ENCODE measurements at regions not wholly inside any gene's neighbourhood (a gene's known extent, or its start where the extent isn't known, plus 50 kb on each side); places are given as distances from the start of the nearest gene placed in this dataset.

GRCh38 chr9:110028676-110029075, 179.3 kb downstream of the C9orf152 start:
- Histone ChIP-seq H3K4ac (ENCODE audit: low read depth, low read length) (peak overlapping the region; percentile 69; the same call in 1 of the 2 replicates), H4K91ac (ENCODE audit: insufficient read depth, low read depth, low read length) (no peak overlapping the region), H3K4me2 (ENCODE audit: low read depth, low read length) (no peak overlapping the region), H3K23ac (ENCODE audit: low read depth, low read length) (peak overlapping the region; percentile 1; the same call in 1 of the 2 replicates), H3K27ac (ENCODE audit: insufficient read depth, low read length) (no peak overlapping the region), H3K56ac (ENCODE audit: extremely low read depth, insufficient read depth, low read length) (no peak overlapping the region), H3K9ac (ENCODE audit: low read depth, low read length) (no peak overlapping the region), H2BK20ac (ENCODE audit: low read depth, low read length) (peak overlapping the region; percentile 55; the same call in 1 of the 2 replicates), H2BK15ac (ENCODE audit: low read depth, low read length) (peak overlapping the region; percentile 94; the same call in 2 of the 3 replicates), H3K79me1 (ENCODE audit: low read depth in 1 of 2, low read length in 2 of 2) (peaks cover 27 to 64% of the 10 kb centered on the region in 2 experiments), H3K27me3 (ENCODE audit: control insufficient read depth, insufficient read depth, low read length) (no peaks in the 10 kb centered on the region), H3K18ac (ENCODE audit: low read depth, low read length) (peak overlapping the region; percentile 11; the same call in 1 of the 2 replicates), H2BK120ac (ENCODE audit: low read depth, low read length) (peak overlapping the region; percentile 72), H3K9me1 (ENCODE audit: insufficient read depth, low read length) (peaks cover 19% of the 10 kb centered on the region), H3K4me1 (ENCODE audit: control insufficient read depth, insufficient read depth, low read length) (peaks cover 18% of the 10 kb centered on the region), H2AFZ (replicated peaks; ENCODE audit: low read length, poor library complexity) (no peak overlapping the region), H3K36me3 (ENCODE audit: control insufficient read depth, insufficient read depth, low read length) (no peaks in the 10 kb centered on the region), H4K20me1 (ENCODE audit: insufficient read depth, low read length) (no peaks in the 10 kb centered on the region; the same call in 1 of the 2 replicates), H3K14ac (replicated peaks; ENCODE audit: low read depth, low read length) (peak overlapping the region; percentile 75), H3K9me3 (ENCODE audit: control insufficient read depth, insufficient read depth, low read length) (no peaks in the 10 kb centered on the region), H2AK5ac (ENCODE audit: low read depth, low read length) (no peak overlapping the region), H3K4me3 (ENCODE audit: insufficient read depth, low read depth, low read length) (no peak overlapping the region), H4K8ac (ENCODE audit: low read depth in 2 of 2, low read length in 2 of 2) (peak overlapping the region; percentile 29 to 65; a peak in 1 of 4 replicates), H2BK5ac (ENCODE audit: low read depth, low read length, poor library complexity, severe bottlenecking) (peak overlapping the region; percentile 72), H4K5ac (ENCODE audit: low read depth, low read length) (no peak overlapping the region), H2AK9ac (replicated peaks; ENCODE audit: low read depth, low read length, poor library complexity) (no peak overlapping the region)
- ChIA-PET POLR2A (ENCODE audit: unreplicated experiment) (interaction anchor here (0.8 to 1.1 kb wide), 3 partner anchors 21 to 24 kb away, joined by 4 to 6 read pairs (median 4); no protein-coding TSS in a partner anchor), CTCF (interaction anchor here (0.6 to 1.2 kb wide), 3 partner anchors 55 to 588 kb away, joined by 3 to 5 read pairs (median 4); no protein-coding TSS in a partner anchor)
- in situ Hi-C loops (cut with MboI; ENCODE audit: low sequenced_read_pairs) (no loop called here), intact Hi-C loops (cut with micrococcal nuclease) (no loop called here), dilution Hi-C loops (cut with HindIII; ENCODE audit: low sequenced_read_pairs, unreplicated experiment) (no loop called here)
- no CpG with 5 or more reads among the region's 3 CpGs for WGBS, 2 experiments (ENCODE audit: extremely low coverage in 2 of 2, insufficient read length in 1 of 2)
- no TSS peak for BruUV-seq (replicated peaks)
- TF ChIP-seq POLR2A (IDR thresholded peaks at IDR 0.05; ENCODE audit: low read depth, low read length) (no peak), CHD1 (IDR thresholded peaks at IDR 0.05; ENCODE audit: low read depth, low read length) (no peak), ELK1 (IDR thresholded peaks at IDR 0.05; ENCODE audit: borderline replicate concordance, low read depth, low read length) (no peak), RAD21 (IDR thresholded peaks at IDR 0.05; ENCODE audit: low read length) (no peak), RFX5 (IDR thresholded peaks at IDR 0.05; ENCODE audit: low read depth, low read length) (no peak), BHLHE40 (IDR thresholded peaks at IDR 0.05; ENCODE audit: low read depth, low read length) (no peak), MAFK (IDR thresholded peaks at IDR 0.05; ENCODE audit: low read depth, low read length) (no peak)
- no peak for ATAC-seq (ENCODE audit: low read depth)
- DNase-seq: no peak

Measured in IMR-90 (cell line).